CD4-positive, CD25-positive, alpha-beta regulatory T cell (primary cell): ENCODE measurements at regions not wholly inside any gene's neighbourhood (a gene's known extent, or its start where the extent isn't known, plus 50 kb on each side); places are given as distances from the start of the nearest gene placed in this dataset.

Experiments used
- ATAC-seq, 2 donors: fragments of 150-1000 bp; cut with Tn5 transposase; one replicate each; pipeline ENCODE4 v1.10.0; 2021; ENCODE audit warnings: low read depth in 2 of 2, moderate number of reproducible peaks in 2 of 2, moderate library complexity in 1 of 2
- DNase-seq, 3 donors: peaks; one replicate each; pipeline versions ENCODE4 v3.0.0 to v3.0.0-alpha.2; 2012 to 2022; ENCODE audit warnings: mixed read lengths in 1 of 3
- H3K27ac ChIP-seq: one replicate; pipeline ENCODE4 v1.7.0; 2013; ENCODE audit warnings: mild to moderate bottlenecking, low read length; ENCODE audit not compliant: insufficient read depth, poor library complexity, severe bottlenecking
- H3K27me3 ChIP-seq: one replicate; pipeline ENCODE4 v1.7.0; 2013; ENCODE audit warnings: low read length; ENCODE audit not compliant: control insufficient read depth, insufficient read depth
- H3K36me3 ChIP-seq: one replicate; pipeline ENCODE4 v1.7.0; 2013; ENCODE audit warnings: mild to moderate bottlenecking, low read length, moderate library complexity; ENCODE audit not compliant: control insufficient read depth, insufficient read depth
- H3K4me1 ChIP-seq: 2 replicates; pipeline ENCODE4 v1.7.0; 2013; ENCODE audit warnings: mild to moderate bottlenecking, low read length; ENCODE audit not compliant: insufficient read depth, control insufficient read depth, poor library complexity, severe bottlenecking
- H3K4me3 ChIP-seq: one replicate; pipeline ENCODE4 v1.7.0; 2013; ENCODE audit warnings: low read depth, mild to moderate bottlenecking, low read length, moderate library complexity
- H3K9me3 ChIP-seq, 2 experiments: 1 replicate in 1 of 2; 2 replicates in 1 of 2; pipeline ENCODE4 v1.7.0; 2013; ENCODE audit warnings: low read length in 2 of 2, mild to moderate bottlenecking in 1 of 2, moderate library complexity in 1 of 2; ENCODE audit not compliant: control insufficient read depth in 2 of 2
- H3K27ac Mint-ChIP-seq, 3 donors: one replicate each; pipeline ENCODE4 v1.8.0; 2020 to 2022; ENCODE audit warnings: mild to moderate bottlenecking in 3 of 3, mixed read lengths in 3 of 3, moderate library complexity in 2 of 3
- H3K27me3 Mint-ChIP-seq: one replicate; pipeline ENCODE4 v1.8.0; 2022; ENCODE audit warnings: mild to moderate bottlenecking, mixed read lengths
- H3K36me3 Mint-ChIP-seq: one replicate; pipeline ENCODE4 v1.8.0; 2020; ENCODE audit warnings: mixed read lengths
- H3K4me1 Mint-ChIP-seq, 4 donors: one replicate each; pipeline ENCODE4 v1.8.0; 2020 to 2022; ENCODE audit warnings: mixed read lengths in 4 of 4, mild to moderate bottlenecking in 1 of 4
- H3K4me3 Mint-ChIP-seq, 4 donors: one replicate each; pipeline ENCODE4 v1.8.0; 2020 to 2022; ENCODE audit warnings: mild to moderate bottlenecking in 4 of 4, mixed read lengths in 4 of 4, moderate library complexity in 3 of 4
- H3K9me3 Mint-ChIP-seq, 7 donors: one replicate each; pipeline ENCODE4 v1.8.0; 2020 to 2022; ENCODE audit warnings: mixed read lengths in 7 of 7, mild to moderate bottlenecking in 3 of 7, moderate library complexity in 2 of 7

- Histone ChIP-seq H3K4me3 (no peak overlapping the region), H3K9me3 (peaks cover 0 to 1% of the 10 kb centered on the region in 2 experiments), H3K27ac (no peak overlapping the region), H3K4me1 (no peaks in the 10 kb centered on the region), H3K36me3 (no peaks in the 10 kb centered on the region), H3K27me3 (no peaks in the 10 kb centered on the region)
- Mint-ChIP-seq H3K27ac (no peak overlapping the region), H3K9me3 (peaks cover 2 to 18% (median 11%) of the 10 kb centered on the region in 7 donors), H3K27me3 (no peaks in the 10 kb centered on the region), H3K36me3 (no peaks in the 10 kb centered on the region), H3K4me1 (no peaks in the 10 kb centered on the region), H3K4me3 (no peak overlapping the region)
- no peak for ATAC-seq
- no peak for DNase-seq
Measured at GRCh38 chr4:19774690-19775256, 476.9 kb upstream of the SLIT2 start.

- DNase-seq (no peak), ATAC-seq (no peak)
- H3K27ac ChIP-seq, result no peak overlapping the region
Measured at GRCh38 chr4:19772581-19772980, 479.1 kb upstream of the SLIT2 start.

GRCh38 chr4:19756661-19757060 lies 495.0 kb upstream of the SLIT2 start:
- ATAC-seq (no peak), DNase-seq (no peak)
- Histone ChIP-seq H3K27ac (no peak overlapping the region), H3K9me3 (no peaks in the 10 kb centered on the region), H3K4me1 (no peaks in the 10 kb centered on the region), H3K27me3 (no peaks in the 10 kb centered on the region), H3K4me3 (no peak overlapping the region), H3K36me3 (no peaks in the 10 kb centered on the region)
- H3K27me3 Mint-ChIP-seq, result no peaks in the 10 kb centered on the region
- H3K9me3 Mint-ChIP-seq, result peaks cover 0 to 17% (median 8%) of the 10 kb centered on the region in 7 donors
- no peaks in the 10 kb centered on the region for H3K36me3 Mint-ChIP-seq
- H3K4me3 Mint-ChIP-seq, result no peak overlapping the region
- H3K27ac Mint-ChIP-seq, result no peak overlapping the region
- no peaks in the 10 kb centered on the region for H3K4me1 Mint-ChIP-seq

More at GRCh38 chr4:19772581-19772980, 479.1 kb upstream of the SLIT2 start:
- Mint-ChIP-seq H3K4me3 (no peak overlapping the region), H3K4me1 (no peaks in the 10 kb centered on the region), H3K36me3 (no peaks in the 10 kb centered on the region), H3K27ac (no peak overlapping the region), H3K9me3 (peaks cover 2 to 29% (median 8%) of the 10 kb centered on the region in 7 donors), H3K27me3 (no peaks in the 10 kb centered on the region)
- H3K4me1 ChIP-seq, result no peaks in the 10 kb centered on the region
- H3K4me3 ChIP-seq, result no peak overlapping the region
- H3K36me3 ChIP-seq, result no peaks in the 10 kb centered on the region
- H3K27me3 ChIP-seq, result no peaks in the 10 kb centered on the region
- H3K9me3 ChIP-seq, result peaks cover 1 to 11% of the 10 kb centered on the region in 2 experiments

- H3K36me3 ChIP-seq, result no peaks in the 10 kb centered on the region
- no peak overlapping the region for H3K4me3 ChIP-seq
- H3K4me3 Mint-ChIP-seq, result no peak overlapping the region
- no peaks in the 10 kb centered on the region for H3K4me1 ChIP-seq
- H3K36me3 Mint-ChIP-seq, result no peaks in the 10 kb centered on the region
- no peaks in the 10 kb centered on the region for H3K27me3 ChIP-seq
- H3K4me1 Mint-ChIP-seq, result no peaks in the 10 kb centered on the region
- H3K27me3 Mint-ChIP-seq, result no peaks in the 10 kb centered on the region
- no peaks in the 10 kb centered on the region for H3K9me3 ChIP-seq
- H3K9me3 Mint-ChIP-seq, result peaks cover 3 to 16% (median 5%) of the 10 kb centered on the region in 7 donors
- no peak overlapping the region for H3K27ac ChIP-seq
- ATAC-seq, result no peak
- H3K27ac Mint-ChIP-seq, result no peak overlapping the region
- no peak for DNase-seq
Measured at GRCh38 chr4:19752599-19752998, 499.1 kb upstream of the SLIT2 start.

GRCh38 chr4:19748519-19749479 lies 502.9 kb upstream of the SLIT2 start:
- Histone ChIP-seq H3K27me3 (no peaks in the 10 kb centered on the region), H3K27ac (no peak overlapping the region), H3K4me3 (no peak overlapping the region), H3K4me1 (no peaks in the 10 kb centered on the region), H3K9me3 (no peaks in the 10 kb centered on the region), H3K36me3 (no peaks in the 10 kb centered on the region)
- H3K9me3 Mint-ChIP-seq, result peaks cover 2 to 15% (median 5%) of the 10 kb centered on the region in 7 donors
- DNase-seq (no peak), ATAC-seq (no peak)
- no peak overlapping the region for H3K4me3 Mint-ChIP-seq
- no peaks in the 10 kb centered on the region for H3K4me1 Mint-ChIP-seq
- H3K27ac Mint-ChIP-seq, result no peak overlapping the region
- no peaks in the 10 kb centered on the region for H3K27me3 Mint-ChIP-seq
- no peaks in the 10 kb centered on the region for H3K36me3 Mint-ChIP-seq

- peaks cover 2 to 16% (median 7%) of the 10 kb centered on the region in 7 donors for H3K9me3 Mint-ChIP-seq
- Histone ChIP-seq H3K27ac (no peak overlapping the region), H3K4me3 (no peak overlapping the region), H3K36me3 (no peaks in the 10 kb centered on the region), H3K4me1 (no peaks in the 10 kb centered on the region), H3K27me3 (no peaks in the 10 kb centered on the region), H3K9me3 (no peaks in the 10 kb centered on the region)
- no peak overlapping the region for H3K27ac Mint-ChIP-seq
- no peaks in the 10 kb centered on the region for H3K4me1 Mint-ChIP-seq
- DNase-seq (no peak), ATAC-seq (no peak)
- no peak overlapping the region for H3K4me3 Mint-ChIP-seq
- H3K36me3 Mint-ChIP-seq, result no peaks in the 10 kb centered on the region
- H3K27me3 Mint-ChIP-seq, result no peaks in the 10 kb centered on the region
Measured at GRCh38 chr4:19746377-19746776, 505.3 kb upstream of the SLIT2 start.

- Mint-ChIP-seq H3K9me3 (peaks cover 4 to 18% (median 11%) of the 10 kb centered on the region in 7 donors), H3K27ac (no peak overlapping the region), H3K27me3 (no peaks in the 10 kb centered on the region), H3K36me3 (no peaks in the 10 kb centered on the region), H3K4me1 (no peaks in the 10 kb centered on the region), H3K4me3 (no peak overlapping the region)
- Histone ChIP-seq H3K36me3 (no peaks in the 10 kb centered on the region), H3K27ac (no peak overlapping the region), H3K4me3 (no peak overlapping the region), H3K4me1 (no peaks in the 10 kb centered on the region), H3K9me3 (peaks cover 0 to 4% of the 10 kb centered on the region in 2 experiments), H3K27me3 (no peaks in the 10 kb centered on the region)
- DNase-seq, result no peak
- ATAC-seq, result no peak
Measured at GRCh38 chr4:19743115-19743638, 508.5 kb upstream of the SLIT2 start.
